H9 (cell line): ENCODE measurements at regions not wholly inside any gene's neighbourhood (a gene's known extent, or its start where the extent isn't known, plus 50 kb on each side); places are given as distances from the start of the nearest gene placed in this dataset.

Experiments
- DNase-seq: peaks from one replicate; pipeline ENCODE4 v3.0.0-alpha.2; 2017
- H2AFZ ChIP-seq: one replicate; pipeline ENCODE4 v1.6.1; 2013; ENCODE audit warnings: mild to moderate bottlenecking, low read length, control low read depth, moderate library complexity
- H2AK5ac ChIP-seq: 2 replicates; pipeline ENCODE4 v1.6.1; 2013; ENCODE audit warnings: low read length, control low read depth, mixed read lengths; ENCODE audit not compliant: insufficient read length
- H2BK120ac ChIP-seq: one replicate; pipeline ENCODE4 v1.6.1; 2013; ENCODE audit warnings: low read depth, mild to moderate bottlenecking, low read length, control low read depth, inconsistent platforms; ENCODE audit not compliant: poor library complexity, severe bottlenecking
- H2BK12ac ChIP-seq: 2 replicates; pipeline ENCODE4 v1.6.1; 2013; ENCODE audit warnings: low read length, control low read depth, mixed read lengths, low read depth; ENCODE audit not compliant: insufficient read length
- H2BK15ac ChIP-seq: 2 replicates; pipeline ENCODE4 v1.6.1; 2013; ENCODE audit warnings: low read depth, low read length, control low read depth
- H2BK20ac ChIP-seq: one replicate; pipeline ENCODE4 v1.6.1; 2013; ENCODE audit warnings: low read depth, mild to moderate bottlenecking, low read length, control low read depth, inconsistent platforms; ENCODE audit not compliant: poor library complexity, severe bottlenecking
- H2BK5ac ChIP-seq: 2 replicates; pipeline ENCODE4 v1.6.1; 2013; ENCODE audit warnings: low read length, control low read depth, mixed read lengths; ENCODE audit not compliant: insufficient read length
- H3K14ac ChIP-seq: 2 replicates; pipeline ENCODE4 v1.6.1; 2013; ENCODE audit warnings: low read length, control low read depth; ENCODE audit not compliant: insufficient read depth
- H3K18ac ChIP-seq: 2 replicates; pipeline ENCODE4 v1.6.1; 2013; ENCODE audit warnings: low read depth, mild to moderate bottlenecking, mixed read lengths, low read length, control low read depth; ENCODE audit not compliant: insufficient read length
- H3K23ac ChIP-seq: 2 replicates; pipeline ENCODE4 v1.6.1; 2013; ENCODE audit warnings: low read length, control low read depth, mixed read lengths, low read depth; ENCODE audit not compliant: insufficient read length
- H3K23me2 ChIP-seq: 2 replicates; pipeline ENCODE4 v1.6.1; 2013; ENCODE audit warnings: low read depth, mild to moderate bottlenecking, mixed read lengths, low read length, control low read depth; ENCODE audit not compliant: insufficient read length, poor library complexity, severe bottlenecking
- H3K27ac ChIP-seq: 2 replicates; pipeline ENCODE4 v1.5.1; 2013; ENCODE audit warnings: low read length, control low read depth, mixed read lengths, low read depth; ENCODE audit not compliant: insufficient read length
- H3K27me3 ChIP-seq: 2 replicates; pipeline ENCODE4 v1.6.1; 2013; ENCODE audit warnings: low read length, control low read depth, inconsistent platforms; ENCODE audit not compliant: insufficient read depth
- H3K4ac ChIP-seq: 2 replicates; pipeline ENCODE4 v1.6.1; 2013; ENCODE audit warnings: low read depth, mild to moderate bottlenecking, control low read depth, inconsistent platforms, low read length, moderate library complexity
- H3K4me1 ChIP-seq: 2 replicates; pipeline ENCODE4 v1.6.1; 2013; ENCODE audit warnings: low read length, control low read depth, inconsistent platforms; ENCODE audit not compliant: insufficient read depth
- H3K4me2 ChIP-seq: 2 replicates; pipeline ENCODE4 v1.6.1; 2013; ENCODE audit warnings: low read length, control low read depth, mixed read lengths; ENCODE audit not compliant: insufficient read length, insufficient read depth
- H3K56ac ChIP-seq: 2 replicates; pipeline ENCODE4 v1.6.1; 2013; ENCODE audit warnings: low read depth, mild to moderate bottlenecking, mixed read lengths, low read length, control low read depth; ENCODE audit not compliant: insufficient read length
- H3K79me1 ChIP-seq: 2 replicates; pipeline ENCODE4 v1.6.1; 2013; ENCODE audit warnings: low read depth, mild to moderate bottlenecking, moderate library complexity, low read length, control low read depth, inconsistent platforms; ENCODE audit not compliant: insufficient read depth, poor library complexity, severe bottlenecking
- H3K79me2 ChIP-seq: 2 replicates; pipeline ENCODE4 v1.6.1; 2013; ENCODE audit warnings: low read length, control low read depth, inconsistent platforms; ENCODE audit not compliant: insufficient read depth
- H3K9ac ChIP-seq: 2 replicates; pipeline ENCODE4 v1.6.1; 2013; ENCODE audit warnings: low read length, control low read depth, mixed read lengths; ENCODE audit not compliant: insufficient read length; ENCODE audit errors: extremely low read depth
- H3K9me3 ChIP-seq: one replicate; pipeline ENCODE4 v1.6.1; 2013; ENCODE audit warnings: low read depth, low read length, inconsistent platforms; ENCODE audit not compliant: control insufficient read depth
- H3T11ph ChIP-seq: one replicate; pipeline ENCODE4 v1.6.1; 2013; ENCODE audit warnings: mild to moderate bottlenecking, low read length, control low read depth, inconsistent platforms
- H4K20me1 ChIP-seq: one replicate; pipeline ENCODE4 v1.6.1; 2013; ENCODE audit not compliant: control insufficient read depth, insufficient read length, insufficient read depth
- H4K5ac ChIP-seq: 2 replicates; pipeline ENCODE4 v1.6.1; 2013; ENCODE audit warnings: low read depth, mild to moderate bottlenecking, mixed read lengths, low read length, control low read depth; ENCODE audit not compliant: insufficient read length
- H4K8ac ChIP-seq: replicated peaks from 2 replicates; pipeline ENCODE4 v1.6.1; 2013; ENCODE audit warnings: low read length, control low read depth, mixed read lengths, low read depth; ENCODE audit not compliant: insufficient read length
- H4K91ac ChIP-seq: 2 replicates; pipeline ENCODE4 v1.6.1; 2013; ENCODE audit warnings: low read depth, mild to moderate bottlenecking, moderate library complexity, mixed read lengths, low read length, control low read depth; ENCODE audit not compliant: insufficient read length
- H3K27ac Mint-ChIP-seq, 3 experiments: 2 replicates in 2 of 3; 3 replicates in 1 of 3; pipeline ENCODE4 v1.8.0; 2020 to 2021; ENCODE audit warnings: mixed read lengths in 3 of 3, mild to moderate bottlenecking in 1 of 3, moderate library complexity in 1 of 3
- H3K27me3 Mint-ChIP-seq: 2 replicates; pipeline ENCODE4 v1.8.0; 2021; ENCODE audit warnings: low read depth, mild to moderate bottlenecking, moderate library complexity, mixed read lengths
- H3K36me3 Mint-ChIP-seq, 3 experiments: 2 replicates in 2 of 3; 3 replicates in 1 of 3; pipeline ENCODE4 v1.8.0; 2020 to 2021; ENCODE audit warnings: low read depth in 3 of 3, mixed read lengths in 3 of 3; ENCODE audit not compliant: insufficient read depth in 1 of 3
- H3K4me1 Mint-ChIP-seq, 2 experiments: 2 replicates each; pipeline ENCODE4 v1.8.0; 2020; ENCODE audit warnings: mixed read lengths in 2 of 2
- H3K4me3 Mint-ChIP-seq, 2 experiments: 2 replicates in 1 of 2; 3 replicates in 1 of 2; pipeline ENCODE4 v1.8.0; 2020 to 2021; ENCODE audit warnings: mild to moderate bottlenecking in 2 of 2, mixed read lengths in 2 of 2, moderate library complexity in 1 of 2
- H3K9me3 Mint-ChIP-seq, 2 experiments: 2 replicates in 1 of 2; 3 replicates in 1 of 2; pipeline ENCODE4 v1.8.0; 2020; ENCODE audit warnings: mild to moderate bottlenecking in 2 of 2, mixed read lengths in 2 of 2, moderate library complexity in 1 of 2
- CTCF ChIP-seq: fragments of 200-600 bp; sonication (generic); conservative IDR thresholded peaks from 3 replicates; pipeline ENCODE4 v1.8.0; 2021; ENCODE audit warnings: antibody characterized with exemption, mild to moderate bottlenecking
- WGBS: extraction: QIAGEN DNeasy Blood & Tissue Kit; methylation state at CpG from one replicate; pipeline ENCODE4 v1.1.7; 2013; ENCODE audit warnings: missing lambda C conversion rate, low lambda C conversion rate, mixed read lengths; ENCODE audit not compliant: insufficient read length; ENCODE audit errors: extremely low coverage; 5-methylcytosine and 5-hydroxymethylcytosine counted together

GRCh38 chr3:96213393-96213792 is 601.0 kb upstream of the EPHA6 start:
- H3K9me3 ChIP-seq, result no peaks in the 10 kb centered on the region
- no peak overlapping the region for H2BK5ac ChIP-seq
- WGBS, result no CpG with 5 or more reads among the region's 3 CpGs
- H2BK12ac ChIP-seq, result no peak overlapping the region
- Mint-ChIP-seq H3K4me3 (no peak overlapping the region), H3K9me3 (peaks cover 5 to 15% of the 10 kb centered on the region in 2 experiments; a peak in 4 of 5 replicates), H3K4me1 (peaks cover 7% of the 10 kb centered on the region in 2 experiments; a peak in 3 of 4 replicates), H3K27me3 (no peaks in the 10 kb centered on the region; the same call in 1 of the 2 replicates), H3K27ac (no peak overlapping the region), H3K36me3 (peaks cover 0 to 17% (median 1%) of the 10 kb centered on the region in 3 experiments; a peak in 5 of 7 replicates)
- no peaks in the 10 kb centered on the region for H3K27me3 ChIP-seq
- H3T11ph ChIP-seq, result no peak overlapping the region
- H4K20me1 ChIP-seq, result no peaks in the 10 kb centered on the region
- no peaks in the 10 kb centered on the region for H3K79me2 ChIP-seq
- no peaks in the 10 kb centered on the region for H3K79me1 ChIP-seq
- peak; percentile 24; the same call in 1 of the 3 replicates for TF ChIP-seq CTCF
- no peak overlapping the region for H4K91ac ChIP-seq
- no peak overlapping the region for H3K4ac ChIP-seq
- H3K56ac ChIP-seq, result no peak overlapping the region
- no peaks in the 10 kb centered on the region for H3K23me2 ChIP-seq
- H3K27ac ChIP-seq, result no peak overlapping the region
- no peak overlapping the region for H3K9ac ChIP-seq
- H3K4me1 ChIP-seq, result no peaks in the 10 kb centered on the region; the same call in 1 of the 2 replicates
- H4K8ac ChIP-seq, result no peak overlapping the region
- no peak overlapping the region for H2BK20ac ChIP-seq
- DNase-seq, result no peak
- no peak overlapping the region for H2AFZ ChIP-seq
- H2BK120ac ChIP-seq, result no peak overlapping the region
- no peak overlapping the region for H3K4me2 ChIP-seq
- H3K14ac ChIP-seq, result no peak overlapping the region
- H4K5ac ChIP-seq, result no peak overlapping the region
- H3K18ac ChIP-seq, result no peak overlapping the region
- no peak overlapping the region for H2BK15ac ChIP-seq
- H2AK5ac ChIP-seq, result no peak overlapping the region
- H3K23ac ChIP-seq, result no peak overlapping the region
